ENCODE measurements at regions not wholly inside any gene's neighbourhood (a gene's known extent, or its start where the extent isn't known, plus 50 kb on each side); places are given as distances from the start of the nearest gene placed in this dataset.

- TF ChIP-seq CTCF (IDR thresholded peaks at IDR 0.05; ENCODE audit: insufficient read depth, low read length, poor library complexity, severe bottlenecking): peak; percentile 35
- DNase-seq (ENCODE audit: extremely low read depth, insufficient read length): no peak
- Histone ChIP-seq H3K36me3 (ENCODE audit: control insufficient read depth, insufficient read depth, low read length) (no peaks in the 10 kb centered on the region), H3K4me3 (replicated peaks; ENCODE audit: low read depth, low read length) (no peak overlapping the region), H3K27me3 (replicated peaks; ENCODE audit: control insufficient read depth, insufficient read depth, low read length) (no peaks in the 10 kb centered on the region)
Observed at GRCh38 chr12:127559349-127560040, 707.5 kb upstream of the TMEM132C start.

GRCh38 chr12:127560041-127560478, 706.9 kb upstream of the TMEM132C start:
- H3K4me3 ChIP-seq (replicated peaks; ENCODE audit: low read depth, low read length): no peak overlapping the region
- DNase-seq (ENCODE audit: extremely low read depth, insufficient read length): no peak
- TF ChIP-seq CTCF (IDR thresholded peaks at IDR 0.05; ENCODE audit: insufficient read depth, low read length, poor library complexity, severe bottlenecking): no peak
- no peaks in the 10 kb centered on the region for H3K27me3 ChIP-seq (replicated peaks; ENCODE audit: control insufficient read depth, insufficient read depth, low read length)
- H3K36me3 ChIP-seq (ENCODE audit: control insufficient read depth, insufficient read depth, low read length): no peaks in the 10 kb centered on the region

- DNase-seq (ENCODE audit: extremely low read depth, insufficient read length): no peak
- H3K27me3 ChIP-seq (replicated peaks; ENCODE audit: control insufficient read depth, insufficient read depth, low read length): no peaks in the 10 kb centered on the region
- no peak overlapping the region for H3K4me3 ChIP-seq (replicated peaks; ENCODE audit: low read depth, low read length)
- no peak for TF ChIP-seq CTCF (IDR thresholded peaks at IDR 0.05; ENCODE audit: insufficient read depth, low read length, poor library complexity, severe bottlenecking)
- H3K36me3 ChIP-seq (ENCODE audit: control insufficient read depth, insufficient read depth, low read length): no peaks in the 10 kb centered on the region
Observed at GRCh38 chr12:127562816-127563215, 704.2 kb upstream of the TMEM132C start.

GRCh38 chr12:127565241-127565640, 701.7 kb upstream of the TMEM132C start:
- no peak for TF ChIP-seq CTCF (IDR thresholded peaks at IDR 0.05; ENCODE audit: insufficient read depth, low read length, poor library complexity, severe bottlenecking)
- Histone ChIP-seq H3K27me3 (replicated peaks; ENCODE audit: control insufficient read depth, insufficient read depth, low read length) (no peaks in the 10 kb centered on the region), H3K4me3 (replicated peaks; ENCODE audit: low read depth, low read length) (no peak overlapping the region), H3K36me3 (ENCODE audit: control insufficient read depth, insufficient read depth, low read length) (no peaks in the 10 kb centered on the region)
- DNase-seq (ENCODE audit: extremely low read depth, insufficient read length): no peak

GRCh38 chr12:127567531-127567930, 699.4 kb upstream of the TMEM132C start:
- TF ChIP-seq CTCF (IDR thresholded peaks at IDR 0.05; ENCODE audit: insufficient read depth, low read length, poor library complexity, severe bottlenecking): no peak
- H3K27me3 ChIP-seq (replicated peaks; ENCODE audit: control insufficient read depth, insufficient read depth, low read length): no peaks in the 10 kb centered on the region
- H3K4me3 ChIP-seq (replicated peaks; ENCODE audit: low read depth, low read length): no peak overlapping the region
- no peaks in the 10 kb centered on the region for H3K36me3 ChIP-seq (ENCODE audit: control insufficient read depth, insufficient read depth, low read length)
- no peak for DNase-seq (ENCODE audit: extremely low read depth, insufficient read length)

GRCh38 chr12:127570387-127570786, 696.6 kb upstream of the TMEM132C start:
- DNase-seq (ENCODE audit: extremely low read depth, insufficient read length): no peak
- no peaks in the 10 kb centered on the region for H3K36me3 ChIP-seq (ENCODE audit: control insufficient read depth, insufficient read depth, low read length)
- TF ChIP-seq CTCF (IDR thresholded peaks at IDR 0.05; ENCODE audit: insufficient read depth, low read length, poor library complexity, severe bottlenecking): no peak
- H3K27me3 ChIP-seq (replicated peaks; ENCODE audit: control insufficient read depth, insufficient read depth, low read length): no peaks in the 10 kb centered on the region
- H3K4me3 ChIP-seq (replicated peaks; ENCODE audit: low read depth, low read length): no peak overlapping the region

All from GM06990 (cell line).